ENCODE measurements at regions not wholly inside any gene's neighbourhood (a gene's known extent, or its start where the extent isn't known, plus 50 kb on each side); places are given as distances from the start of the nearest gene placed in this dataset.

GRCh38 chr10:21329995-21330627, 195.4 kb downstream of the SKIDA1 start:
- CTCF ChIA-PET (ENCODE audit: partially characterized antibody), result interaction anchor here (0.9 to 1.4 kb wide), 4 partner anchors 11 to 166 kb away, joined by 3 read pairs; no protein-coding TSS in a partner anchor
- Histone ChIP-seq H3K23me2 (ENCODE audit: low read depth, low read length) (no peaks in the 10 kb centered on the region), H2BK20ac (ENCODE audit: low read length) (no peak overlapping the region), H3K27ac (ENCODE audit: low read depth, low read length) (no peak overlapping the region), H2BK12ac (ENCODE audit: low read depth, low read length) (0 out of 2 replicates have a peak overlapping the region, but pooled peaks have one; percentile 52), H3K36me3 (ENCODE audit: control insufficient read depth in 2 of 4, insufficient read depth in 4 of 4, low read length in 3 of 4) (no peaks in the 10 kb centered on the region), H4K8ac (ENCODE audit: extremely low read depth, insufficient read depth, low read length) (no peak overlapping the region), H3K9me3 (ENCODE audit: insufficient read depth in 2 of 2, low read depth in 1 of 2, low read length in 1 of 2) (no peaks in the 10 kb centered on the region), H3K9ac (replicated peaks in 1 of 4; ENCODE audit: extremely low read depth in 1 of 4, low read depth in 3 of 4, low read length in 3 of 4) (no peak overlapping the region), H3K14ac (ENCODE audit: insufficient read length) (no peak overlapping the region), H4K91ac (replicated peaks; ENCODE audit: insufficient read length, low read length) (no peak overlapping the region), H3K4me1 (replicated peaks in 1 of 4; ENCODE audit: control insufficient read depth in 3 of 4, insufficient read depth in 4 of 4, low read length in 3 of 4) (peaks cover 4 to 9% (median 5%) of the 10 kb centered on the region in 4 experiments; a peak in 5 of 7 replicates), H3K56ac (replicated peaks; ENCODE audit: insufficient read length, low read depth, low read length) (no peak overlapping the region), H3K4ac (replicated peaks; ENCODE audit: insufficient read length, low read depth, low read length) (no peak overlapping the region), H2BK5ac (ENCODE audit: low read depth, low read length) (no peak overlapping the region), H2BK15ac (ENCODE audit: low read length) (no peak overlapping the region), H2AK5ac (ENCODE audit: low read depth, low read length) (no peak overlapping the region), H3K4me2 (ENCODE audit: insufficient read depth in 1 of 2, low read depth in 2 of 2, low read length in 2 of 2) (no peak overlapping the region), H4K5ac (ENCODE audit: insufficient read length, low read depth, low read length) (no peak overlapping the region), H3K18ac (ENCODE audit: extremely low read depth, low read length) (no peak overlapping the region; the same call in 1 of the 2 replicates), H2AFZ (ENCODE audit: low read length) (no peak overlapping the region), H3K79me2 (ENCODE audit: control insufficient read depth in 1 of 2, insufficient read depth in 2 of 2, low read length in 2 of 2) (no peaks in the 10 kb centered on the region), H3K4me3 (ENCODE audit: extremely low read depth in 1 of 4, insufficient read depth in 2 of 4, low read depth in 3 of 4, low read length in 4 of 4) (no peak overlapping the region), H4K20me1 (replicated peaks in 1 of 2; ENCODE audit: control insufficient read depth in 1 of 2, insufficient read depth in 2 of 2, low read length in 2 of 2) (no peaks in the 10 kb centered on the region), H3K27me3 (replicated peaks in 1 of 4; ENCODE audit: control insufficient read depth in 3 of 4, extremely low read depth in 1 of 4, insufficient read depth in 3 of 4, low read length in 3 of 4) (no peaks in the 10 kb centered on the region), H3K79me1 (ENCODE audit: low read depth, low read length) (no peaks in the 10 kb centered on the region), H2BK120ac (replicated peaks; ENCODE audit: low read depth, low read length) (no peak overlapping the region), H3K23ac (ENCODE audit: insufficient read length) (no peak overlapping the region)
- WGBS, 2 experiments (ENCODE audit: extremely low coverage in 1 of 2, insufficient coverage in 1 of 2, insufficient read length in 1 of 2, insufficient replicate concordance in 2 of 2, low coverage in 1 of 2, low lambda C conversion rate in 2 of 2, missing lambda C conversion rate in 1 of 2), result 76% methylated on average over 4 of the region's 4 CpGs; no CpG with 5 or more reads in 1 of the 2 experiments
- POLR2A ChIA-PET (ENCODE audit: partially characterized antibody), result no interaction called here
- DNase-seq (ENCODE audit: low read depth in 1 of 2, low spot score in 2 of 2) (no peak), FAIRE-seq (no peak)
- TF ChIP-seq JUND (IDR thresholded peaks at IDR 0.05; ENCODE audit: low read length) (no peak), EGR1 (IDR thresholded peaks at IDR 0.05; ENCODE audit: borderline replicate concordance, low read depth, low read length) (no peak), KDM1A (IDR thresholded peaks at IDR 0.05; ENCODE audit: borderline replicate concordance, low read length) (no peak), EP300 (IDR thresholded peaks at IDR 0.05; ENCODE audit: borderline replicate concordance in 1 of 2, low read depth in 2 of 2, low read length in 2 of 2) (no peak), CTCF (IDR thresholded peaks at IDR 0.05; ENCODE audit: control extremely low read depth in 1 of 3, insufficient read depth in 1 of 3, low read depth in 1 of 3, low read length in 3 of 3) (no peak), FOSL1 (IDR thresholded peaks at IDR 0.05; ENCODE audit: insufficient read depth, low read depth, low read length) (no peak), CEBPB (IDR thresholded peaks at IDR 0.05; ENCODE audit: low read depth, low read length) (no peak), CBX5 (IDR thresholded peaks at IDR 0.05; ENCODE audit: low read depth, low read length) (no peak), SP1 (IDR thresholded peaks at IDR 0.05; ENCODE audit: low read depth, low read length) (no peak), USF2 (IDR thresholded peaks at IDR 0.05; ENCODE audit: low read length) (no peak)
